ENCODE measurements at regions not wholly inside any gene's neighbourhood (a gene's known extent, or its start where the extent isn't known, plus 50 kb on each side); places are given as distances from the start of the nearest gene placed in this dataset.

DNA sequence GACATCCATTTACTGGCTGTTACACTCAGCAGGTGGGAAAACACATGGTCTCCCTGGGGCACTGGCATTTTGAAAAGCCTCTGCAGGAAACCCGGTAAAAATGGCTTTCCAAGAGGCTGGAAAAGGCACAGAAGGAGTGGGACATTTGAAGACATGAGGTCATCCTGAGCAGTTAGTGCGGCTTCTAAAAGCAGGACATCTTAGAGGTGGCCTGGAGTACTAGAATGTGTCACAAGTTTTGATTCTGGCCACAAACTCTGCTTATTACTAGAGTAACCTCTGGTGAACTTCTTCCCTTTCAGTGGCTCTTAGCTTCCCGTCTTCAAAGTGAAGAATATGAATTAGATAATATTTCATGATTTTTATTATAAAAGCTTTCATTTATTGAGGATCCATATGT, 423.0 kb upstream of the BRINP1 start:
- H3K4me3 Mint-ChIP-seq, result no peak overlapping the region

DNA sequence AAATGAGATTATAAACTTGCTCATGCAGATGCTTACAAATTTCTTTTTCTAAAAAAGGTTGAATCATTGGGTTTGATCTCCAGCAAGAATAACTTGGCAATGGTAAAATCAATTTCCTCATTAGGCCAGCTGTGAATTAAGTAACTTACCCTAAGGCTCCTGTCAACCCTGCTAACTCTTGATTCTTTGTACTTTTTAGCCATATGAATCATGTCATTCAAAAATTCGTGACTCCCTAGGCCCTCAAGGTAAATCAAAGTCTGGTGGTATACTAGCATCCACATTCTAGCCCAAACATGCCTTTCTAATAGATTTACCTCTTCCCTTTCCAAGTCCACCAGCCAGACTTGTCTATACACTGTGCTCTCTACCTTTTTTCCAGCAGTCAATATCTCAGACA, 420.8 kb upstream of the BRINP1 start:
- DNase-seq (no peak), ATAC-seq (no peak)
- Mint-ChIP-seq H3K36me3 (ENCODE audit: insufficient read depth) (no peaks in the 10 kb centered on the region), H3K27me3 (ENCODE audit: low read depth) (no peaks in the 10 kb centered on the region), H3K9me3 (no peaks in the 10 kb centered on the region), H3K4me1 (ENCODE audit: low read depth) (no peaks in the 10 kb centered on the region), H3K4me3 (no peak overlapping the region)

More for the DNA sequence above, 423.0 kb upstream of the BRINP1 start:
- no peak for ATAC-seq
- no peaks in the 10 kb centered on the region for H3K9me3 Mint-ChIP-seq
- no peak for DNase-seq
- no peaks in the 10 kb centered on the region for H3K36me3 Mint-ChIP-seq (ENCODE audit: insufficient read depth)
- no peaks in the 10 kb centered on the region for H3K27me3 Mint-ChIP-seq (ENCODE audit: low read depth)
- H3K4me1 Mint-ChIP-seq (ENCODE audit: low read depth), result no peaks in the 10 kb centered on the region

DNA sequence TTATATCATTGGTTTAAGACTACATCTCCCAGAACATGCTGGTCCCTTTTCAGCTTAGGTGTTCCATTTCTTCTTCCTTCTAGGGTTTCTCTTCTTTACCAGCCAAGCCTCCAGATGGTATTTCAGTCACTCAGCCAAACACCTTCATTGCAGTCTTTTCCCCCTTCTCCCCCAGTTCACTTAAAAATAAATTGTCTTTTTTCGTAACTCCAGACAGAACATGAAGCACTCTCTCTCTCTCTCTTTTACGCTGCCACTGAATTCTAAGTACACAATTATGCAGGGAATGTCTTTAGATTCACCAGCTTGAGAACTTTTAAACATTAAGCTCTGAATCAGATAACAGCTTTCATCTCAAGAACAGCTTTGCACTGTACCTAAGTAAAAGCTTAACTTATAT, 419.7 kb upstream of the BRINP1 start:
- DNase-seq, result no peak
- Mint-ChIP-seq H3K27me3 (ENCODE audit: low read depth) (no peaks in the 10 kb centered on the region), H3K4me3 (no peak overlapping the region), H3K4me1 (ENCODE audit: low read depth) (no peaks in the 10 kb centered on the region), H3K9me3 (no peaks in the 10 kb centered on the region), H3K36me3 (ENCODE audit: insufficient read depth) (no peaks in the 10 kb centered on the region)
- ATAC-seq, result no peak

DNA sequence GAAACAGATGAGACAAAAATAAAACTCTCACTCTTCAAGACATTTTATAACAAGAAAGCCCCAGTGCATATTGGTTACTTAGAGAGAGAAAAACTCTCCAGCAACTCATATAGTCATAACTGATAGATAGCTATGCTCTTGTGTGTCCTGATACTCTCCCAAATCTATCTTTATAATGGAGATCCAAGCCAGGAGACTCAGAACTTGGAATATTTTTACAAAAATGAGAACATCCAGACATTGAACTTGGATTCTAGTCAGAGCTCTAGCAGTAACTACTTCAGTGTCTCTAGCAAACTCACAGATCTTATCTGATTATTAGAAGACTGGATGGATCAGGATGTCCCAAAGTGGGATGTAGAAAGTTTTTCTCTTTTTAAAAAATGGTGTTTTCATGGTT, 412.7 kb upstream of the BRINP1 start:
- H3K36me3 Mint-ChIP-seq (ENCODE audit: insufficient read depth), result no peaks in the 10 kb centered on the region
- no peak overlapping the region for H3K4me3 Mint-ChIP-seq
- ATAC-seq (no peak), DNase-seq (no peak)
- H3K4me1 Mint-ChIP-seq (ENCODE audit: low read depth), result no peaks in the 10 kb centered on the region
- no peaks in the 10 kb centered on the region for H3K27me3 Mint-ChIP-seq (ENCODE audit: low read depth)
- H3K9me3 Mint-ChIP-seq, result no peaks in the 10 kb centered on the region

DNA sequence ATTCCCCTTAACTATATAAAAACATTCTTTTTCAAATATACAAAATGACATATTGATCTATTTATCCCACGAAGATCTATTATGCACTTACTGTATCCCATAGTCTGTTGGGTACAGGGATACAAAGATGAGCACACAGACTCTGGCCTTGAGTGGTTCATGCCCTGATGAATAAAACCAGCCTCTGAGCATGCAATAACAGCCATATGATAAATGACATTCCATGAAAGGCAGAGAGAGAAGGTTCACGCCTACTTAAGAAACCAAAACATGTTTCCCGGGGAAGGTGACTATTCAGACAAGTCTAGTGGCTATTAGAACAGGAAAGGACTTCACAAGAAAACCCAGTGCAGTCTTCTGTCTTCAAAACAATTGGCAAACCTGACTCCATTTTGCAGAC, 406.2 kb upstream of the BRINP1 start:
- Mint-ChIP-seq H3K4me1 (ENCODE audit: low read depth) (no peaks in the 10 kb centered on the region), H3K27me3 (ENCODE audit: low read depth) (no peaks in the 10 kb centered on the region), H3K9me3 (no peaks in the 10 kb centered on the region), H3K4me3 (no peak overlapping the region), H3K36me3 (ENCODE audit: insufficient read depth) (no peaks in the 10 kb centered on the region)
- DNase-seq (no peak), ATAC-seq (no peak)

DNA sequence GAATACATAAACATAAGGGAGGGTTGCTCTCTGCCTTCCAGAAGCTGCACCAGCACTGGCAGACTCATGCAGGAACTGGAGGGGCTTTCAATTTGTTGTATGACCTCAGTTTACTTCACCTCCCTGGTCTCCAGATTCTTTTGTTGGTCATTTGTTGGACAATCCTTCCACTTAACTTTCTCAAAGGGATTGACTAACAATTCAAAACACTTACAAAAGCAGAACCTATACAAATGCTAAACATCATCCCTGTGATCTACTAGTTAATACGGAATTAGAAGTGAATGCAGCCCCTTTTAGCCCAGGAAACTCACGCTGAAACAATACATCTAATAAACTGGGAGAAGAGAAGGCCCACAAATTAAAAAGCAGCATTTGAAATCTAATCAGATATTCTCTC, 404.6 kb upstream of the BRINP1 start:
- ATAC-seq (no peak), DNase-seq (no peak)
- Mint-ChIP-seq H3K36me3 (ENCODE audit: insufficient read depth) (no peaks in the 10 kb centered on the region), H3K4me1 (ENCODE audit: low read depth) (no peaks in the 10 kb centered on the region), H3K4me3 (no peak overlapping the region), H3K9me3 (no peaks in the 10 kb centered on the region), H3K27me3 (ENCODE audit: low read depth) (no peaks in the 10 kb centered on the region)

DNA sequence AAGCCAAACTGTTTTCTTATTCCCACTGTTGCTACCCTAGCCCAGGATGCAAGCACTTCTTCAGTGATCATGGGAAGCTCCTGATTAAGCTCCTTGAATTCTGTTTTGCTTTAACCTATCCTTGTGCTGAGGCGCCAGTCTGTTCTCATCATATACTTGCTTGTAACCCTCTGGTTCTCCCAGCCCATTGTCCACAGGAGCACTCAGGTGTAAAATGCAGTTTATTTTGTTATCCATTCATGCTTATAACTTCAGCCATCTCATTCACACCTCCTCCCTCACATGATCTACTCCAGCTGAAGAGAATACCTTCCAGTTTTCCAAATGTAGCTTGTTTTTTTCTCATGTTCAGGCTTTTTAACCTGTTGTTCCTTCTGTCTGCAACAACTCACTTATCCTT, 402.1 kb upstream of the BRINP1 start:
- Mint-ChIP-seq H3K9me3 (no peaks in the 10 kb centered on the region), H3K27me3 (ENCODE audit: low read depth) (no peaks in the 10 kb centered on the region), H3K4me1 (ENCODE audit: low read depth) (no peaks in the 10 kb centered on the region), H3K36me3 (ENCODE audit: insufficient read depth) (no peaks in the 10 kb centered on the region), H3K4me3 (no peak overlapping the region)
- no peak for ATAC-seq
- DNase-seq, result no peak

DNA sequence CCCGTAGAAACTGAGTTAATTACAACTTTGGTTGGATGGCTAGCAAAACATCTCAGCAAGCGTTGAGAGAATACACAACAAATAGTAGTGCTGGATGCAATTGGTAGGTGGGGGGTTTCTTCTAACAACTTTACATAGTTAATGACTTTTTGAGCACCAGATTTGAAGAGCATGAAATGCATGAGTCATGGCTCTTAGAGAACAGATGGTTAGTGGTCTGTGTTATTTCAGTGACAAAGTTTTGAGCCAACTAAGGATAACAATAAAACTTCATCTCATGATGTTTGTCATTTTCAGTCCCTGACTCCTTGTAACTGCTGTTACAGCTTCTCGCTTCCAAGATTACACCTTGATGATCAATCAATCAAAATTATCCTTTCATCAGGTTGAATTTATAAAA, 399.0 kb upstream of the BRINP1 start:
- H3K9me3 Mint-ChIP-seq, result no peaks in the 10 kb centered on the region
- DNase-seq (no peak), ATAC-seq (no peak)
- H3K4me3 Mint-ChIP-seq, result no peak overlapping the region
- H3K27me3 Mint-ChIP-seq (ENCODE audit: low read depth), result no peaks in the 10 kb centered on the region
- H3K36me3 Mint-ChIP-seq (ENCODE audit: insufficient read depth), result no peaks in the 10 kb centered on the region
- no peaks in the 10 kb centered on the region for H3K4me1 Mint-ChIP-seq (ENCODE audit: low read depth)

DNA sequence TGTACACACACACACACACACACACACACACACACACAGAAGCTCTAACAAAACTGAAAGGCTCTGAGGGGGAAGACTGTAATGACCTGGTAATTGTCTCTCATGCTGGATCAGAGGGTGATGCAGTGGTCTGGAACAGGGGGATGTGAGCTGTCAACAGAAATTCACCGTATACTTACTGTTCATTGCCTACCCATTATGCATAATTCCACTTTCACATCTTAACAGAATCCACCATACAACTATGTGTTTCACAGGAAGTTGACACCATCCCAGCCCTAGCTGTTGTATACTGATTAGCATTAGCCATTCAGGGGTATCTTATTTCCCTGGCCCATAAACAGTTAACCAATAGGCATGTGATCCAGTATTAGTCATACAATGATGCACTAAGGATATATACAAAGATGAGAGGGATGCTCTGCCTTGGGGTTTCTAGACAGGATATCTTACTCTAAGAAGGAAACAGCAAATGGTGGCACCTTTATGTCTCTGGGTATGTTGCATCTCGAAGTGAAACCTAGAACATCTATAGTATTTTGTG, 396.5 kb upstream of the BRINP1 start:
- ATAC-seq (no peak), DNase-seq (no peak)
- no peaks in the 10 kb centered on the region for H3K36me3 Mint-ChIP-seq (ENCODE audit: insufficient read depth)
- H3K4me3 Mint-ChIP-seq, result no peak overlapping the region
- H3K27me3 Mint-ChIP-seq (ENCODE audit: low read depth), result no peaks in the 10 kb centered on the region
- no peaks in the 10 kb centered on the region for H3K4me1 Mint-ChIP-seq (ENCODE audit: low read depth)
- H3K9me3 Mint-ChIP-seq, result no peaks in the 10 kb centered on the region

DNA sequence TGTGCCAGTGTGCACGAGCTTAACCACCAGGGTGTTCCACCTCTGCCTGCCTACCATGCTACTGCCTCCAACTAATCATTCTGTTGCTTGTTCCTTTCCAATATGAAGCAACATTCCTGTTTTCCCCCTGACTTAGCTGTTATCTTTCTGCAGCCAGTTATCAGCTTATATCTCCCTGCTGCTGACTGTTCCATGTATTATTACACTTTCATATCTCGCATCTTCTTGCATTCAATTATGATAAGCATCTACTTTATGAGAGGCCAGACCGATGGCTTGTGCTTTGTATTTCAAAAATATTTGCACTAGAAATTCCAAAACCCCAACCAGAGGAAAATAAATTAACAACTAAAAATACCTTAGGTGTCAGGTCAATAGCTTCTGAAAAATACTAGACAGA, 394.0 kb upstream of the BRINP1 start:
- ATAC-seq (no peak), DNase-seq (no peak)
- H3K9me3 Mint-ChIP-seq, result no peaks in the 10 kb centered on the region
- no peaks in the 10 kb centered on the region for H3K27me3 Mint-ChIP-seq (ENCODE audit: low read depth)
- no peak overlapping the region for H3K4me3 Mint-ChIP-seq
- no peaks in the 10 kb centered on the region for H3K4me1 Mint-ChIP-seq (ENCODE audit: low read depth)
- H3K36me3 Mint-ChIP-seq (ENCODE audit: insufficient read depth), result no peaks in the 10 kb centered on the region

DNA sequence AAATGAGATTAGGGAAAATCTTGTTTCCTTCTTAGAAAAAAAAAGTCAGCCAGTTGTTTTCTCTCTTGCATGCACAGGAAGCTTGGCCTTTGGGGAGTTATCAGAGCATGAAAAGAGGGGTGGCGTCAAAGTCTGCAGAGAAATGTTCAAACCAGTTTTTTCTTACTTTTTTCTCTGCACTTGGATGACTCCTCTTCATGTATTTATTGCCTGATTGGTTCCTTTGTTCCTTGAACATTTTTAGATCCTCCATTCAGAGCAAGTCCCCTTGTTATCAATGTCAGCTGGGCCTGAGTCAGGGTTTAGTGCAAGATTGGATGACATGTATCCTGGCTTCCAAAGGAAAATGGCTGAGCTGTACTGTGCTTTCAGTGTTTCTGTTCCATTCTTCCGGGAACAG, 392.6 kb upstream of the BRINP1 start:
- no peaks in the 10 kb centered on the region for H3K9me3 Mint-ChIP-seq
- H3K4me1 Mint-ChIP-seq (ENCODE audit: low read depth), result no peaks in the 10 kb centered on the region
- DNase-seq (no peak), ATAC-seq (no peak)
- no peaks in the 10 kb centered on the region for H3K36me3 Mint-ChIP-seq (ENCODE audit: insufficient read depth)
- H3K27me3 Mint-ChIP-seq (ENCODE audit: low read depth), result no peaks in the 10 kb centered on the region
- no peak overlapping the region for H3K4me3 Mint-ChIP-seq

DNA sequence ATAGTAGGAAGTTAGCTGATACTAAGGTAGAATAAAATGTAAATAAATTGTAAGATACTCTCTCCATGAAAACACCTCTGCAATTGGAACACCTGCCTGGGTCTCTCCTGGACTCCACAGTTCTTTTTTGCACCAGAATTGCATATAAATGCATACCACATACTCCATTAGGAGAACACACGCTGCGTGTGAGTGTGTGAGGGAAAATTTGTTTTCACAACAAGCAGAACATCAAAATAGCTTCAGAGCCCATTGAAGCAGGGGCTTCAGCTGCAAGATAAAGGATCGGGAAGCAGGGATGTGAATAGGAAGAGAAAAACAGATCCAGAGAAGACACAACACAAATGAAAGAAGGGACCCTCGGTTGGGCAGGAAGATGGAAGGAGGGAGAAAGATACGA, 389.8 kb upstream of the BRINP1 start:
- H3K36me3 Mint-ChIP-seq (ENCODE audit: insufficient read depth), result no peaks in the 10 kb centered on the region

DNA sequence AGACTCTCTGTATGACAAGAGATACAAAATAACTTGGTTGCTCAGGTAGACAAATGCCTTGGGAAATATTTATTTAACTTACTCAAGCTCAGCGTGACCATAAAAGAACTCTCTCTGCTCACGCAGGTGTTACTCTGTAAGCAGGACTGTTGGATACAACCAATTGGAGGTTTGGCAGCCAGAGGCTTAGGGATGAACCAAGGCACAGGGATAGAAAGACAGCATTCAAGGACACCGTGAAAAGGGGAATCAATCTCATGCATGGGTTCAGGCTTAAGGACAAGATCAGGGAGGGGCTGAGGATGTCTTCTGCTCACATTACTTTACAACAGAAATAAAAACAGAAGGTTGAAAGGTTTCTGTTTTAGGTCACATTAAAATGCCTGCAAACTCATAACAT, 389.0 kb upstream of the BRINP1 start:
- no peak for DNase-seq
- no peaks in the 10 kb centered on the region for H3K27me3 Mint-ChIP-seq (ENCODE audit: low read depth)

More for the DNA sequence above, 389.8 kb upstream of the BRINP1 start:
- Mint-ChIP-seq H3K27me3 (ENCODE audit: low read depth) (no peaks in the 10 kb centered on the region), H3K4me3 (no peak overlapping the region), H3K4me1 (ENCODE audit: low read depth) (no peaks in the 10 kb centered on the region), H3K9me3 (no peaks in the 10 kb centered on the region)
- DNase-seq, result no peak
- ATAC-seq, result no peak

DNA sequence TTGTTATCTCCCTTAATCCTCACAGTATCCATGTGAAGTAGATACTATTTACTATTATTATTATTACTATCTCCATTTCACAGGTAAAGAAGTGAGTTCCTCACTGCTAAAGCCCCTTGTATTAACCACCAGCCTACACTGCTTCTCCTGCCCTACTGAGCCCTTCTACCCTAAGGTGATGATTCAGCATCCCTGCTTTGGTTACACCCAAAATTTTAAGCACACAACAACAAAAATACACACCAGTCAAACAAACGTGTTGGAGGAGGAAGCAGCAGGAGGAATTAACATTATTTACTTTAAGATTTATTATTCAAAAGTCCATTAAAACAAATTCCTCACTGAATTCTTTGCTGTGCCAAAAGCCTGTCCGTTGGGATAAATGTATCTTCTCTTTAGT, 370.2 kb upstream of the BRINP1 start:
- Mint-ChIP-seq H3K4me1 (ENCODE audit: low read depth) (no peaks in the 10 kb centered on the region), H3K36me3 (ENCODE audit: insufficient read depth) (no peaks in the 10 kb centered on the region), H3K4me3 (no peak overlapping the region), H3K27me3 (ENCODE audit: low read depth) (no peaks in the 10 kb centered on the region), H3K9me3 (peaks cover 12% of the 10 kb centered on the region)
- DNase-seq (no peak), ATAC-seq (no peak)

More for the DNA sequence above, 389.0 kb upstream of the BRINP1 start:
- no peak for ATAC-seq
- no peaks in the 10 kb centered on the region for H3K9me3 Mint-ChIP-seq
- H3K4me1 Mint-ChIP-seq (ENCODE audit: low read depth), result no peaks in the 10 kb centered on the region
- H3K36me3 Mint-ChIP-seq (ENCODE audit: insufficient read depth), result no peaks in the 10 kb centered on the region
- H3K4me3 Mint-ChIP-seq, result no peak overlapping the region

DNA sequence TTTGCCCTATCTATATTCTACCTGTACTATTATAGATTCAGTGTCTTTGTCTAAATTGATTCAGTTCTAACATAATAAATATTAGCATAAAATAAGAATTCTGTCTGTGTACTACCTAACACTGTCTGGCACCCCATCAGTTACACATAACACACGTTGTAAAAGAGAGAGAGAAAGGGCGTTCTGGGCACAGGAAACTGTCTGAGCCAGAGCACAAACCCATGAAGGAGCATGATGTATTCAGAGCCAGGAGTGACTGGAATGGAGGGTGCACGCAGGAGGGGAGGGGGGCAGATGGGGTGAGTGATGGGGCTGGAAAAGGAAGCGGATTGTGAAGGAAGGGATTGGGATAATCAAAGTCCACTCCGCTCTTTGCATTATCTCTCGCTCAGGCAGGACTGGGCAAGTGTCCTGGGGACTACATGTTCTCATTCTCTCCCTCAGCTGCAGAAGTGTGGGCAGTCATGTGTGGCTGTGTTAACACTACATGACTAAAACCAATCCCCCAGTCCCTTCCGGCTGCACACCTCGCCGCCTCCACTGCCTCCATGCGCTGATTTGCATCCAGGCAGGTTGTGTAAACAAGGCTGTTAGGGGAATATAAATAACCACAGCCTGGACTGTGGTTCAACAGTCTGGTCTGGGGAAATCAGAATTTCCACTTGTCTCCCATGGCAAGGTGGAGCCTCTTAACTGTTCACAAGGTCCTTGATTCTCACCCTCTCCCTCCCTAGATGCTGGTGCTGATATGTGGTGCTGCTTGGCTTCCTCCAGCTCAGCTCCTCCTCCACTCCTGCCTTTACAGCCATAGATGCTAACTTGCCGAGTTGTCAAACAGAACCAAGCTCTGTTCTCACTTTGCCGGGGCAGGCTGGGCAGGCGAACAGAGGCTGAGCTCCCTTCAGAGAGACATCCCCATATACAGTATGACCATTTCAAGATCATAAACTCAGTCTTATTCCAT, 367.5 kb upstream of the BRINP1 start:
- Mint-ChIP-seq H3K9me3 (peaks cover 20% of the 10 kb centered on the region), H3K4me1 (ENCODE audit: low read depth) (no peaks in the 10 kb centered on the region), H3K27me3 (ENCODE audit: low read depth) (no peaks in the 10 kb centered on the region), H3K4me3 (no peak overlapping the region), H3K36me3 (ENCODE audit: insufficient read depth) (no peaks in the 10 kb centered on the region)
- ATAC-seq, result no peak
- DNase-seq, result no peak
